Glutamatergic neuron (in vitro differentiated cells): ENCODE measurements at regions not wholly inside any gene's neighbourhood (a gene's known extent, or its start where the extent isn't known, plus 50 kb on each side); places are given as distances from the start of the nearest gene placed in this dataset.

Source experiments
- DNase-seq: peaks from one replicate; pipeline ENCODE4 v3.0.0; 2022
- H3K27ac Mint-ChIP-seq: one replicate; pipeline ENCODE4 v1.8.0; 2020; ENCODE audit warnings: mild to moderate bottlenecking, mixed read lengths, inconsistent platforms; ENCODE audit not compliant: unreplicated experiment
- H3K27me3 Mint-ChIP-seq: one replicate; pipeline ENCODE4 v1.8.0; 2020; ENCODE audit warnings: mild to moderate bottlenecking, moderate library complexity, mixed read lengths, inconsistent platforms; ENCODE audit not compliant: unreplicated experiment
- H3K36me3 Mint-ChIP-seq: one replicate; pipeline ENCODE4 v1.8.0; 2020; ENCODE audit warnings: mild to moderate bottlenecking, mixed read lengths, inconsistent platforms; ENCODE audit not compliant: unreplicated experiment
- H3K4me1 Mint-ChIP-seq: one replicate; pipeline ENCODE4 v1.8.0; 2020; ENCODE audit warnings: mild to moderate bottlenecking, low read depth, mixed read lengths, inconsistent platforms; ENCODE audit not compliant: unreplicated experiment
- H3K4me3 Mint-ChIP-seq: one replicate; pipeline ENCODE4 v1.8.0; 2020; ENCODE audit warnings: mild to moderate bottlenecking, mixed read lengths, inconsistent platforms; ENCODE audit not compliant: unreplicated experiment
- H3K9me3 Mint-ChIP-seq: one replicate; pipeline ENCODE4 v1.8.0; 2020; ENCODE audit warnings: mild to moderate bottlenecking, moderate library complexity, mixed read lengths, inconsistent platforms; ENCODE audit not compliant: unreplicated experiment
- TF ChIP-seq, protein P1 (sequence below): fragments of 200-600 bp; sonication (generic); IDR thresholded peaks from one replicate; pipeline ENCODE4 v1.5.0; 2021; ENCODE audit not compliant: partially characterized antibody, unreplicated experiment

GRCh38 chr2:236903978-236904377 is 181.7 kb upstream of the COPS8 start:
- no peak for DNase-seq
- Mint-ChIP-seq H3K4me3 (no peak overlapping the region), H3K27ac (peak overlapping the region; percentile 9), H3K27me3 (peaks cover 3% of the 10 kb centered on the region), H3K9me3 (peaks cover 3% of the 10 kb centered on the region), H3K4me1 (peaks cover 54% of the 10 kb centered on the region), H3K36me3 (no peaks in the 10 kb centered on the region)
- TF ChIP-seq, protein P1, sequence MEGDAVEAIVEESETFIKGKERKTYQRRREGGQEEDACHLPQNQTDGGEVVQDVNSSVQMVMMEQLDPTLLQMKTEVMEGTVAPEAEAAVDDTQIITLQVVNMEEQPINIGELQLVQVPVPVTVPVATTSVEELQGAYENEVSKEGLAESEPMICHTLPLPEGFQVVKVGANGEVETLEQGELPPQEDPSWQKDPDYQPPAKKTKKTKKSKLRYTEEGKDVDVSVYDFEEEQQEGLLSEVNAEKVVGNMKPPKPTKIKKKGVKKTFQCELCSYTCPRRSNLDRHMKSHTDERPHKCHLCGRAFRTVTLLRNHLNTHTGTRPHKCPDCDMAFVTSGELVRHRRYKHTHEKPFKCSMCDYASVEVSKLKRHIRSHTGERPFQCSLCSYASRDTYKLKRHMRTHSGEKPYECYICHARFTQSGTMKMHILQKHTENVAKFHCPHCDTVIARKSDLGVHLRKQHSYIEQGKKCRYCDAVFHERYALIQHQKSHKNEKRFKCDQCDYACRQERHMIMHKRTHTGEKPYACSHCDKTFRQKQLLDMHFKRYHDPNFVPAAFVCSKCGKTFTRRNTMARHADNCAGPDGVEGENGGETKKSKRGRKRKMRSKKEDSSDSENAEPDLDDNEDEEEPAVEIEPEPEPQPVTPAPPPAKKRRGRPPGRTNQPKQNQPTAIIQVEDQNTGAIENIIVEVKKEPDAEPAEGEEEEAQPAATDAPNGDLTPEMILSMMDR, result no peak

DNA sequence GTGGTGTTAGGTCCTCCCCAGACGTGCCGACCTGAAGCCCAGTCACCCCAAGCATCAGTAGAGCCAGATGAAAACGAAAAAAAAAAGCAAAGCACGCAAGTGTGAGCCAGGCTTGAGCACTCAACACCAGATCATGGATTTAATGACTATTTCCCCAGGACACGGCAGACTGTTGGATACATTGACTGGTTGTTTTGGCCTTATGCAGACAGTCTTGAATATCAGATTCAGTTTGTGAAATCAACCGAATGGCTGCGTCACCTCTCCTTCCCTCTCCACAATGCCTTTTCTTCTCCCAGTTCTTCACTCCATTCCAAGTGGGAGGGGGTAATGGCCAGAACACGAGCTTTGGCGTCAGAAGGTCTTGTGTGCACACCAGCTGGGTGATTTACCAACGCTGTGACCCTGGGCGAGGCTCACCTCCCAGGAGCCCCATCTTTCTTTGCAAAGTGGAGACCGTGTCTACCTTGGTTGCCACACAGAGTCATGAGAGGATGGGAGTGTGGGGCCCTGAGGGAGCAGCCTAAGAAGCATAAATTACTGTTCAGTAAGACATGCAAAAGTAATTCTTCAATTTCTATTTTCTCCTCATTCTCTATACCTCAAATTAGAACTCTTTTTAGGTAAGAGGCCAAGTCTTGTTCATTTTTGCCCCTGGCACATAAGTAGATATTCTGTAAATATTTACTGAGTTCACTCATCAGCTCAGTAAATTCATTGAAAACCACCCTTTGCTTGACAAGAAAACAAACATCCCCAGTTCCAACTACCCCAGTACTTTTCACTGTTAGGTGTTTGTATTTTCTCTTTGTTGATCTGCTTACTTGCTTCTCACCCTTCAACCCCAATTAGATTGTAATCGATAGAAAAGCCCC is 181.1 kb upstream of the COPS8 start:
- Mint-ChIP-seq H3K4me3 (no peak overlapping the region), H3K27ac (no peak overlapping the region), H3K9me3 (peaks cover 3% of the 10 kb centered on the region), H3K27me3 (peaks cover 3% of the 10 kb centered on the region), H3K4me1 (peaks cover 48% of the 10 kb centered on the region), H3K36me3 (no peaks in the 10 kb centered on the region)
- TF ChIP-seq, protein P1, result no peak
- no peak for DNase-seq

GRCh38 chr2:236905976-236906375 is 179.7 kb upstream of the COPS8 start:
- Mint-ChIP-seq H3K27me3 (peaks cover 2% of the 10 kb centered on the region), H3K9me3 (peaks cover 3% of the 10 kb centered on the region), H3K4me1 (peaks cover 39% of the 10 kb centered on the region), H3K36me3 (no peaks in the 10 kb centered on the region), H3K27ac (peak overlapping the region; percentile 15), H3K4me3 (no peak overlapping the region)
- DNase-seq, result no peak
- TF ChIP-seq, protein P1, result no peak

DNA sequence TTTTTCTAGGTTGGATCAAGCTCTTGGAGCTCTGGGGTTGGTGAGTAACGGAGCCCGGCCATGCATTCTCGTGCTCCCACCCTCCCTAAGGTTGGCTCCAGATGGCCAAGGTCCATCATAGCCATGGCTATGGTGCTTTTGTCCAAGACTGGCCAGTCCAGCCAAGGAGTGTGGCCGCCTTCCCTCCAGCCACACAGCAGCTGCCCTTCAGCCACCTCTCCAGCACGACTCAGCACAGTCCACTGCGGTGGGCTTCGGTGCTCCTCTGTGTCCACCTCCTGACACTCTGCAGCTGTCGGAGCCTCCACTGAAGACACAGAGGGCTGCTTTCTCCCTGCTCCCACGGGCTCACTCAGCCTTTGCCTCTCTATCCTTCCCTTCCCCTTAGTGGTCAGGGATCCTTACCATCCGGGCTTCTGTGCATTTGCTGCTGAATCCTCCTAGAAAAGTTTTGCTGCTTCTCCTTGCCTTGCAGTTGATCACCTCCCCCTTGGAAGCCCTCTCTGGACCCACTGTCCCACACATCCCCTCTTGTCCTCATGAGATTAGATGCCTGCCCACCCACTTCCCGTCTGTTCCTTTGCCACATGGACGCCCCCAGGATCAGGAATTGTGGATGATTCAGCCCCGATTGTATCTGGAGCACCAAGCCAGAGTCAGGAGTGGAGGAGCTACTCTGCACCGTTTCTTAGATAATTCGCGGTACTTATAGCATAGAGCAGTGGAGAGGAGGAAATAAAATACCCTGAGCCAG is 177.1 kb upstream of the COPS8 start:
- Mint-ChIP-seq H3K27ac (no peak overlapping the region), H3K9me3 (peaks cover 4% of the 10 kb centered on the region), H3K36me3 (no peaks in the 10 kb centered on the region), H3K27me3 (peaks cover 2% of the 10 kb centered on the region), H3K4me1 (peaks cover 33% of the 10 kb centered on the region), H3K4me3 (no peak overlapping the region)
- TF ChIP-seq, protein P1, result no peak
- no peak for DNase-seq

DNA sequence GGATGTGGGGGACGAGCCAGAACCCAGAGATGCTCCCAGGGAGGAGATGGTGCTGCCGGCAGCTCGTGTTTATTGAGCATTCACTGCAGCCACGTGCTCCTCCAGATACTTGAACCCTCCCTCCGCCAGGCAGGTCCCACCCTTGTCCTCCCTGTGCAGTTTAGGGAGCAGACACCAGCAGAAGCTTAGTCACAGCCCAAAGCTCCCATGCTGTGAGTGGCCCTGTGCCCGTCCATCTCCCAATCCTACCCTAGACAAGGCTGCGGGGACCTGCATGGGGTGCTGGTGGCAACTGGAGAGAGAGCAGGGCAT is 176.5 kb upstream of the COPS8 start:
- Mint-ChIP-seq H3K27me3 (peaks cover 2% of the 10 kb centered on the region), H3K4me3 (no peak overlapping the region), H3K36me3 (no peaks in the 10 kb centered on the region), H3K27ac (no peak overlapping the region), H3K9me3 (peaks cover 4% of the 10 kb centered on the region), H3K4me1 (peaks cover 31% of the 10 kb centered on the region)
- TF ChIP-seq, protein P1, result no peak
- DNase-seq, result no peak
